ENCODE measurements at regions not wholly inside any gene's neighbourhood (a gene's known extent, or its start where the extent isn't known, plus 50 kb on each side); places are given as distances from the start of the nearest gene placed in this dataset.

- Histone ChIP-seq H3K4me1 (no peaks in the 10 kb centered on the region), H3K9me3 (no peaks in the 10 kb centered on the region), H3K4me3 (replicated peaks in 1 of 3) (no peak overlapping the region), H3K36me3 (no peaks in the 10 kb centered on the region), H3K27me3 (no peaks in the 10 kb centered on the region), H3K27ac (no peak overlapping the region)
- TF ChIP-seq POLR2A (IDR thresholded peaks at IDR 0.05) = no peak
- no peak for TF ChIP-seq CTCF (IDR thresholded peaks at IDR 0.05)
- DNase-seq = no peak
- intact Hi-C loops (cut with DNase I) = no loop called here
- WGBS, 2 donors = 51 to 53% methylated on average over 1 of the region's 1 CpG
Observed at GRCh38 chr2:194223218-194223617, 1433.8 kb upstream of the SLC39A10 start.

GRCh38 chr2:194214192-194214591 is 1442.8 kb upstream of the SLC39A10 start:
- H3K4me1 ChIP-seq = no peaks in the 10 kb centered on the region
- TF ChIP-seq CTCF (IDR thresholded peaks at IDR 0.05) = no peak
- no peak for TF ChIP-seq POLR2A (IDR thresholded peaks at IDR 0.05)
- no peak overlapping the region for H3K4me3 ChIP-seq (replicated peaks in 1 of 3)
- H3K27ac ChIP-seq = no peak overlapping the region
- no peak for DNase-seq
- intact Hi-C loops (cut with DNase I) = no loop called here
- H3K9me3 ChIP-seq = no peaks in the 10 kb centered on the region
- no peaks in the 10 kb centered on the region for H3K36me3 ChIP-seq
- no peaks in the 10 kb centered on the region for H3K27me3 ChIP-seq

GRCh38 chr2:194205568-194206227 is 1451.3 kb upstream of the SLC39A10 start:
- Histone ChIP-seq H3K27me3 (no peaks in the 10 kb centered on the region), H3K9me3 (no peaks in the 10 kb centered on the region), H3K4me1 (no peaks in the 10 kb centered on the region), H3K36me3 (no peaks in the 10 kb centered on the region), H3K27ac (no peak overlapping the region), H3K4me3 (replicated peaks in 1 of 3) (no peak overlapping the region)
- intact Hi-C loops (cut with DNase I) = no loop called here
- no peak for DNase-seq
- no peak for TF ChIP-seq CTCF (IDR thresholded peaks at IDR 0.05)
- WGBS, 2 donors = 82 to 83% methylated on average over 5 of the region's 5 CpGs

- no peak for TF ChIP-seq POLR2A (IDR thresholded peaks at IDR 0.05)
- TF ChIP-seq CTCF (IDR thresholded peaks at IDR 0.05) = no peak
- WGBS, 2 donors = 83 to 89% methylated on average over 1 of the region's 1 CpG
Observed at GRCh38 chr2:194203898-194204297, 1453.1 kb upstream of the SLC39A10 start.

GRCh38 chr2:194182888-194183287 is 1474.1 kb upstream of the SLC39A10 start:
- no peaks in the 10 kb centered on the region for H3K9me3 ChIP-seq
- no peaks in the 10 kb centered on the region for H3K27me3 ChIP-seq
- TF ChIP-seq CTCF (IDR thresholded peaks at IDR 0.05) (no peak), POLR2A (IDR thresholded peaks at IDR 0.05) (no peak)
- DNase-seq = no peak
- H3K27ac ChIP-seq = no peak overlapping the region
- no peak overlapping the region for H3K4me3 ChIP-seq (replicated peaks in 1 of 3)
- 44 to 47% methylated on average over 2 of the region's 2 CpGs for WGBS, 2 donors
- no peaks in the 10 kb centered on the region for H3K36me3 ChIP-seq
- no peaks in the 10 kb centered on the region for H3K4me1 ChIP-seq
- intact Hi-C loops (cut with DNase I) = no loop called here

More at GRCh38 chr2:194203898-194204297, 1453.1 kb upstream of the SLC39A10 start:
- DNase-seq = no peak
- Histone ChIP-seq H3K4me1 (no peaks in the 10 kb centered on the region), H3K27me3 (no peaks in the 10 kb centered on the region), H3K36me3 (no peaks in the 10 kb centered on the region), H3K4me3 (replicated peaks in 1 of 3) (no peak overlapping the region), H3K9me3 (no peaks in the 10 kb centered on the region), H3K27ac (no peak overlapping the region)
- intact Hi-C loops (cut with DNase I) = no loop called here
